ENCODE measurements at regions not wholly inside any gene's neighbourhood (a gene's known extent, or its start where the extent isn't known, plus 50 kb on each side); places are given as distances from the start of the nearest gene placed in this dataset.
"Not testable (repeated sequence)": the region's sequence is repeated elsewhere in the genome, so short reads cannot be mapped to it uniquely, and the experiment has no call there.

- H3K27me3 ChIP-seq (ENCODE audit: control insufficient read depth in 1 of 2, insufficient read depth in 2 of 2, low read length in 2 of 2), result no peaks in the 10 kb centered on the region
- no peaks in the 10 kb centered on the region for H3K9me3 ChIP-seq (ENCODE audit: control insufficient read depth in 1 of 2, low read length in 2 of 2)
- no peak overlapping the region for H3K4me3 ChIP-seq (ENCODE audit: low read depth in 1 of 2, low read length in 2 of 2)
- no peak overlapping the region for H3K27ac ChIP-seq (ENCODE audit: low read depth, low read length)
- no peaks in the 10 kb centered on the region for H3K36me3 ChIP-seq (ENCODE audit: control insufficient read depth in 1 of 2, insufficient read depth in 2 of 2, low read length in 2 of 2)
- H3K4me1 ChIP-seq (ENCODE audit: control insufficient read depth in 1 of 2, insufficient read depth in 2 of 2, low read length in 2 of 2), result no peaks in the 10 kb centered on the region
- H3K9ac ChIP-seq (ENCODE audit: low read depth in 1 of 2, low read length in 2 of 2), result no peak overlapping the region
Measured at GRCh38 chr9:99486684-99487083, 264.6 kb downstream of the SEC61B start.

GRCh38 chr9:99488131-99489059 lies 266.3 kb downstream of the SEC61B start:
- no peaks in the 10 kb centered on the region for H3K9me3 ChIP-seq (ENCODE audit: control insufficient read depth in 1 of 2, low read length in 2 of 2)
- H3K9ac ChIP-seq (ENCODE audit: low read depth in 1 of 2, low read length in 2 of 2), result no peak overlapping the region
- H3K27me3 ChIP-seq (ENCODE audit: control insufficient read depth in 1 of 2, insufficient read depth in 2 of 2, low read length in 2 of 2), result no peaks in the 10 kb centered on the region
- no peaks in the 10 kb centered on the region for H3K4me1 ChIP-seq (ENCODE audit: control insufficient read depth in 1 of 2, insufficient read depth in 2 of 2, low read length in 2 of 2)
- H3K36me3 ChIP-seq (ENCODE audit: control insufficient read depth in 1 of 2, insufficient read depth in 2 of 2, low read length in 2 of 2), result no peaks in the 10 kb centered on the region
- no peak overlapping the region for H3K4me3 ChIP-seq (ENCODE audit: low read depth in 1 of 2, low read length in 2 of 2)
- H3K27ac ChIP-seq (ENCODE audit: low read depth, low read length), result no peak overlapping the region

GRCh38 chr9:99489060-99489413 lies 267.0 kb downstream of the SEC61B start:
- no peaks in the 10 kb centered on the region for H3K36me3 ChIP-seq (ENCODE audit: control insufficient read depth in 1 of 2, insufficient read depth in 2 of 2, low read length in 2 of 2)
- no peaks in the 10 kb centered on the region for H3K4me1 ChIP-seq (ENCODE audit: control insufficient read depth in 1 of 2, insufficient read depth in 2 of 2, low read length in 2 of 2)

GRCh38 chr9:99490729-99491128 lies 268.6 kb downstream of the SEC61B start:
- H3K36me3 ChIP-seq (ENCODE audit: control insufficient read depth in 1 of 2, insufficient read depth in 2 of 2, low read length in 2 of 2), result no peaks in the 10 kb centered on the region
- no peak overlapping the region for H3K9ac ChIP-seq (ENCODE audit: low read depth in 1 of 2, low read length in 2 of 2)
- no peak overlapping the region for H3K4me3 ChIP-seq (ENCODE audit: low read depth in 1 of 2, low read length in 2 of 2)
- no peak overlapping the region for H3K27ac ChIP-seq (ENCODE audit: low read depth, low read length)
- no peaks in the 10 kb centered on the region for H3K4me1 ChIP-seq (ENCODE audit: control insufficient read depth in 1 of 2, insufficient read depth in 2 of 2, low read length in 2 of 2)
- no peaks in the 10 kb centered on the region for H3K9me3 ChIP-seq (ENCODE audit: control insufficient read depth in 1 of 2, low read length in 2 of 2)
- H3K27me3 ChIP-seq (ENCODE audit: control insufficient read depth in 1 of 2, insufficient read depth in 2 of 2, low read length in 2 of 2), result no peaks in the 10 kb centered on the region

More at GRCh38 chr9:99489060-99489413, 267.0 kb downstream of the SEC61B start:
- no peaks in the 10 kb centered on the region for H3K9me3 ChIP-seq (ENCODE audit: control insufficient read depth in 1 of 2, low read length in 2 of 2)
- H3K27ac ChIP-seq (ENCODE audit: low read depth, low read length), result no peak overlapping the region
- no peaks in the 10 kb centered on the region for H3K27me3 ChIP-seq (ENCODE audit: control insufficient read depth in 1 of 2, insufficient read depth in 2 of 2, low read length in 2 of 2)
- H3K4me3 ChIP-seq (ENCODE audit: low read depth in 1 of 2, low read length in 2 of 2), result no peak overlapping the region
- H3K9ac ChIP-seq (ENCODE audit: low read depth in 1 of 2, low read length in 2 of 2), result no peak overlapping the region

- no peak overlapping the region for H3K9ac ChIP-seq (ENCODE audit: low read depth in 1 of 2, low read length in 2 of 2)
- no peaks in the 10 kb centered on the region for H3K9me3 ChIP-seq (ENCODE audit: control insufficient read depth in 1 of 2, low read length in 2 of 2)
- no peaks in the 10 kb centered on the region for H3K36me3 ChIP-seq (ENCODE audit: control insufficient read depth in 1 of 2, insufficient read depth in 2 of 2, low read length in 2 of 2)
- H3K27ac ChIP-seq (ENCODE audit: low read depth, low read length), result no peak overlapping the region
- no peak overlapping the region for H3K4me3 ChIP-seq (ENCODE audit: low read depth in 1 of 2, low read length in 2 of 2)
- no peaks in the 10 kb centered on the region for H3K27me3 ChIP-seq (ENCODE audit: control insufficient read depth in 1 of 2, insufficient read depth in 2 of 2, low read length in 2 of 2)
- no peaks in the 10 kb centered on the region for H3K4me1 ChIP-seq (ENCODE audit: control insufficient read depth in 1 of 2, insufficient read depth in 2 of 2, low read length in 2 of 2)
Measured at GRCh38 chr9:99491408-99492158, 269.5 kb downstream of the SEC61B start.

GRCh38 chr9:99497641-99498040 lies 275.6 kb downstream of the SEC61B start:
- no peaks in the 10 kb centered on the region for H3K4me1 ChIP-seq (ENCODE audit: control insufficient read depth in 1 of 2, insufficient read depth in 2 of 2, low read length in 2 of 2)
- no peaks in the 10 kb centered on the region for H3K9me3 ChIP-seq (ENCODE audit: control insufficient read depth in 1 of 2, low read length in 2 of 2)
- no peak overlapping the region for H3K27ac ChIP-seq (ENCODE audit: low read depth, low read length)
- H3K9ac ChIP-seq (ENCODE audit: low read depth in 1 of 2, low read length in 2 of 2), result no peak overlapping the region
- H3K27me3 ChIP-seq (ENCODE audit: control insufficient read depth in 1 of 2, insufficient read depth in 2 of 2, low read length in 2 of 2), result no peaks in the 10 kb centered on the region
- no peaks in the 10 kb centered on the region for H3K36me3 ChIP-seq (ENCODE audit: control insufficient read depth in 1 of 2, insufficient read depth in 2 of 2, low read length in 2 of 2)
- H3K4me3 ChIP-seq (ENCODE audit: low read depth in 1 of 2, low read length in 2 of 2), result no peak overlapping the region

GRCh38 chr9:99498979-99499378 lies 276.9 kb downstream of the SEC61B start:
- H3K9ac ChIP-seq (ENCODE audit: low read depth in 1 of 2, low read length in 2 of 2); H3K4me3 ChIP-seq (ENCODE audit: low read depth in 1 of 2, low read length in 2 of 2); H3K27me3 ChIP-seq (ENCODE audit: control insufficient read depth in 1 of 2, insufficient read depth in 2 of 2, low read length in 2 of 2); H3K4me1 ChIP-seq (ENCODE audit: control insufficient read depth in 1 of 2, insufficient read depth in 2 of 2, low read length in 2 of 2); H3K27ac ChIP-seq (ENCODE audit: low read depth, low read length); H3K9me3 ChIP-seq (ENCODE audit: control insufficient read depth in 1 of 2, low read length in 2 of 2); H3K36me3 ChIP-seq (ENCODE audit: control insufficient read depth in 1 of 2, insufficient read depth in 2 of 2, low read length in 2 of 2): not testable (repeated sequence)

GRCh38 chr9:99505936-99506335 lies 283.9 kb downstream of the SEC61B start:
- Histone ChIP-seq H3K9me3 (ENCODE audit: control insufficient read depth in 1 of 2, low read length in 2 of 2) (no peaks in the 10 kb centered on the region), H3K4me3 (ENCODE audit: low read depth in 1 of 2, low read length in 2 of 2) (no peak overlapping the region), H3K4me1 (ENCODE audit: control insufficient read depth in 1 of 2, insufficient read depth in 2 of 2, low read length in 2 of 2) (no peaks in the 10 kb centered on the region), H3K27me3 (ENCODE audit: control insufficient read depth in 1 of 2, insufficient read depth in 2 of 2, low read length in 2 of 2) (no peaks in the 10 kb centered on the region), H3K27ac (ENCODE audit: low read depth, low read length) (no peak overlapping the region), H3K9ac (ENCODE audit: low read depth in 1 of 2, low read length in 2 of 2) (no peak overlapping the region), H3K36me3 (ENCODE audit: control insufficient read depth in 1 of 2, insufficient read depth in 2 of 2, low read length in 2 of 2) (no peaks in the 10 kb centered on the region)

GRCh38 chr9:99506747-99507348 lies 284.8 kb downstream of the SEC61B start:
- Histone ChIP-seq H3K4me3 (ENCODE audit: low read depth in 1 of 2, low read length in 2 of 2) (no peak overlapping the region), H3K36me3 (ENCODE audit: control insufficient read depth in 1 of 2, insufficient read depth in 2 of 2, low read length in 2 of 2) (no peaks in the 10 kb centered on the region), H3K9ac (ENCODE audit: low read depth in 1 of 2, low read length in 2 of 2) (no peak overlapping the region), H3K27ac (ENCODE audit: low read depth, low read length) (no peak overlapping the region), H3K27me3 (ENCODE audit: control insufficient read depth in 1 of 2, insufficient read depth in 2 of 2, low read length in 2 of 2) (no peaks in the 10 kb centered on the region), H3K4me1 (ENCODE audit: control insufficient read depth in 1 of 2, insufficient read depth in 2 of 2, low read length in 2 of 2) (no peaks in the 10 kb centered on the region), H3K9me3 (ENCODE audit: control insufficient read depth in 1 of 2, low read length in 2 of 2) (no peaks in the 10 kb centered on the region)

Measured in duodenal mucosa (tissue), 2 donors.